GM23248 (cell line): ENCODE measurements at regions not wholly inside any gene's neighbourhood (a gene's known extent, or its start where the extent isn't known, plus 50 kb on each side); places are given as distances from the start of the nearest gene placed in this dataset.

ENCODE experiments used
- EZH2 ChIP-seq: fragments of 200-600 bp; sonication (generic); IDR thresholded peaks from 2 replicates; pipeline ENCODE4 v1.6.1; 2018; ENCODE audit warnings: antibody characterized with exemption, mild to moderate bottlenecking; ENCODE audit not compliant: insufficient read depth, poor library complexity, severe bottlenecking
- EZH2phosphoT487 ChIP-seq: fragments of 200-600 bp; sonication (generic); IDR thresholded peaks from 2 replicates; pipeline ENCODE4 v1.6.1; 2018; ENCODE audit warnings: antibody characterized with exemption, moderate library complexity, mild to moderate bottlenecking, low read depth; ENCODE audit not compliant: insufficient read depth

GRCh38 chr3:59280113-59280512, 230.3 kb upstream of the CFAP20DC start:
- TF ChIP-seq EZH2 (no peak), EZH2phosphoT487 (no peak)
